Stimulated activated CD4-positive, alpha-beta T cell treated with anti-CD3 and anti-CD28 coated beads, TNF-alpha, amount 100 ng/mL, for 4 hours (primary cell): ENCODE measurements at regions not wholly inside any gene's neighbourhood (a gene's known extent, or its start where the extent isn't known, plus 50 kb on each side); places are given as distances from the start of the nearest gene placed in this dataset.
"Not testable (repeated sequence)": the region's sequence is repeated elsewhere in the genome, so short reads cannot be mapped to it uniquely, and the experiment has no call there.

Experiments
- DNase-seq, 3 experiments: peaks; one replicate each; pipeline ENCODE4 v3.0.0-alpha.2; 2020; ENCODE audit warnings: low read depth in 3 of 3

- no peak for DNase-seq
Observed at GRCh38 chr5:72760259-72760658, 56.2 kb upstream of the TNPO1 start.

GRCh38 chr5:72752909-72753308 is 63.6 kb upstream of the TNPO1 start:
- DNase-seq: no peak

- DNase-seq: no peak
Observed at GRCh38 chr5:72749362-72749997, 67.0 kb upstream of the TNPO1 start.

- no peak for DNase-seq
Observed at GRCh38 chr5:72747826-72748225, 68.6 kb upstream of the TNPO1 start.

- DNase-seq: no peak
Observed at GRCh38 chr5:72746736-72747135, 69.7 kb upstream of the TNPO1 start.

- DNase-seq: no peak
Observed at GRCh38 chr5:72744136-72744535, 72.3 kb upstream of the TNPO1 start.

GRCh38 chr5:72741805-72742204 is 74.7 kb upstream of the TNPO1 start:
- no peak for DNase-seq

GRCh38 chr5:72733810-72734209 is 82.7 kb upstream of the TNPO1 start:
- no peak for DNase-seq

GRCh38 chr5:72723581-72723980 is 92.9 kb upstream of the TNPO1 start:
- DNase-seq: no peak

GRCh38 chr5:72722792-72723452 is 93.5 kb upstream of the TNPO1 start:
- no peak for DNase-seq

- no peak for DNase-seq
Observed at GRCh38 chr5:72721844-72722243, 94.6 kb upstream of the TNPO1 start.

GRCh38 chr5:72720205-72720604 is 96.3 kb upstream of the TNPO1 start:
- DNase-seq: no peak

GRCh38 chr5:72711351-72711750 is 105.1 kb upstream of the TNPO1 start:
- no peak for DNase-seq

- no peak for DNase-seq
Observed at GRCh38 chr5:72709341-72709740, 107.1 kb upstream of the TNPO1 start.

- DNase-seq: no peak
Observed at GRCh38 chr5:72705178-72705577, 111.3 kb upstream of the TNPO1 start.

- DNase-seq: no peak
Observed at GRCh38 chr5:72703876-72704275, 112.6 kb upstream of the TNPO1 start.

- no peak for DNase-seq
Observed at GRCh38 chr5:72702881-72703434, 113.5 kb upstream of the TNPO1 start.

- not testable (repeated sequence) for DNase-seq
Observed at GRCh38 chr5:72702105-72702504, 114.4 kb upstream of the TNPO1 start.

GRCh38 chr5:72698481-72698880 is 118.0 kb upstream of the TNPO1 start:
- DNase-seq: no peak

- no peak for DNase-seq
Observed at GRCh38 chr5:72697622-72698021, 118.8 kb upstream of the TNPO1 start.

GRCh38 chr5:72695659-72696058 is 120.8 kb upstream of the TNPO1 start:
- no peak for DNase-seq

- DNase-seq: no peak
Observed at GRCh38 chr5:72694856-72695255, 121.6 kb upstream of the TNPO1 start.

GRCh38 chr5:72693546-72694205 is 122.8 kb upstream of the TNPO1 start:
- no peak for DNase-seq
